ENCODE measurements at regions not wholly inside any gene's neighbourhood (a gene's known extent, or its start where the extent isn't known, plus 50 kb on each side); places are given as distances from the start of the nearest gene placed in this dataset.

DNA sequence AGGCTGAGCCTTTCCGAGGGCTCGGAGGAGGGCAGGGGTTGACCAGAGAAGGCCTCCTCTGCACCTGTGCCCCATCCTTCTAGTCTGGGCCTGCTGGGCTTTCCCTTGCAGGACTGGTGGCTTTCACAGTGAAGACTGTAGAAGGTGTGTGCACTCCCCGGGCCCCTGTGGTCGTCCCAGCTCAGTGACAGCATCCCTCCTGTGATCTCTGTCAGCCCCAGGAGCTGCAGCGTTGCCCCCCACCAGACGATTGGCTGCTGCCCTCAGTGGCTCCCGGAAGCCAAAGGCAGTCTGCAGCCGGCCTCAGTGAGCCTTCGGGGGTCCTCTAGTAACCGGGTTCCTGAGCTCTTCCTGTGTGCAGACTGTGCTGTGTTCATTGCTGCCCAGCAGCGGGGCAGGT, 69.4 kb upstream of the EN2 start (continued):
- TF ChIP-seq, protein P1, sequence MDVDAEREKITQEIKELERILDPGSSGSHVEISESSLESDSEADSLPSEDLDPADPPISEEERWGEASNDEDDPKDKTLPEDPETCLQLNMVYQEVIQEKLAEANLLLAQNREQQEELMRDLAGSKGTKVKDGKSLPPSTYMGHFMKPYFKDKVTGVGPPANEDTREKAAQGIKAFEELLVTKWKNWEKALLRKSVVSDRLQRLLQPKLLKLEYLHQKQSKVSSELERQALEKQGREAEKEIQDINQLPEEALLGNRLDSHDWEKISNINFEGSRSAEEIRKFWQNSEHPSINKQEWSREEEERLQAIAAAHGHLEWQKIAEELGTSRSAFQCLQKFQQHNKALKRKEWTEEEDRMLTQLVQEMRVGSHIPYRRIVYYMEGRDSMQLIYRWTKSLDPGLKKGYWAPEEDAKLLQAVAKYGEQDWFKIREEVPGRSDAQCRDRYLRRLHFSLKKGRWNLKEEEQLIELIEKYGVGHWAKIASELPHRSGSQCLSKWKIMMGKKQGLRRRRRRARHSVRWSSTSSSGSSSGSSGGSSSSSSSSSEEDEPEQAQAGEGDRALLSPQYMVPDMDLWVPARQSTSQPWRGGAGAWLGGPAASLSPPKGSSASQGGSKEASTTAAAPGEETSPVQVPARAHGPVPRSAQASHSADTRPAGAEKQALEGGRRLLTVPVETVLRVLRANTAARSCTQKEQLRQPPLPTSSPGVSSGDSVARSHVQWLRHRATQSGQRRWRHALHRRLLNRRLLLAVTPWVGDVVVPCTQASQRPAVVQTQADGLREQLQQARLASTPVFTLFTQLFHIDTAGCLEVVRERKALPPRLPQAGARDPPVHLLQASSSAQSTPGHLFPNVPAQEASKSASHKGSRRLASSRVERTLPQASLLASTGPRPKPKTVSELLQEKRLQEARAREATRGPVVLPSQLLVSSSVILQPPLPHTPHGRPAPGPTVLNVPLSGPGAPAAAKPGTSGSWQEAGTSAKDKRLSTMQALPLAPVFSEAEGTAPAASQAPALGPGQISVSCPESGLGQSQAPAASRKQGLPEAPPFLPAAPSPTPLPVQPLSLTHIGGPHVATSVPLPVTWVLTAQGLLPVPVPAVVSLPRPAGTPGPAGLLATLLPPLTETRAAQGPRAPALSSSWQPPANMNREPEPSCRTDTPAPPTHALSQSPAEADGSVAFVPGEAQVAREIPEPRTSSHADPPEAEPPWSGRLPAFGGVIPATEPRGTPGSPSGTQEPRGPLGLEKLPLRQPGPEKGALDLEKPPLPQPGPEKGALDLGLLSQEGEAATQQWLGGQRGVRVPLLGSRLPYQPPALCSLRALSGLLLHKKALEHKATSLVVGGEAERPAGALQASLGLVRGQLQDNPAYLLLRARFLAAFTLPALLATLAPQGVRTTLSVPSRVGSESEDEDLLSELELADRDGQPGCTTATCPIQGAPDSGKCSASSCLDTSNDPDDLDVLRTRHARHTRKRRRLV (CRISPR knock-in tag; IDR thresholded peaks at IDR 0.05) = no peak
- TF ChIP-seq ZNF841 (CRISPR knock-in tag; IDR thresholded peaks at IDR 0.05; ENCODE audit: borderline replicate concordance) = no peak
- TF ChIP-seq ONECUT2 (CRISPR knock-in tag; IDR thresholded peaks at IDR 0.05) = no peak
- no peak for TF ChIP-seq ZNF629 (CRISPR knock-in tag; conservative IDR thresholded peaks at IDR 0.05)
- TF ChIP-seq, protein P2, sequence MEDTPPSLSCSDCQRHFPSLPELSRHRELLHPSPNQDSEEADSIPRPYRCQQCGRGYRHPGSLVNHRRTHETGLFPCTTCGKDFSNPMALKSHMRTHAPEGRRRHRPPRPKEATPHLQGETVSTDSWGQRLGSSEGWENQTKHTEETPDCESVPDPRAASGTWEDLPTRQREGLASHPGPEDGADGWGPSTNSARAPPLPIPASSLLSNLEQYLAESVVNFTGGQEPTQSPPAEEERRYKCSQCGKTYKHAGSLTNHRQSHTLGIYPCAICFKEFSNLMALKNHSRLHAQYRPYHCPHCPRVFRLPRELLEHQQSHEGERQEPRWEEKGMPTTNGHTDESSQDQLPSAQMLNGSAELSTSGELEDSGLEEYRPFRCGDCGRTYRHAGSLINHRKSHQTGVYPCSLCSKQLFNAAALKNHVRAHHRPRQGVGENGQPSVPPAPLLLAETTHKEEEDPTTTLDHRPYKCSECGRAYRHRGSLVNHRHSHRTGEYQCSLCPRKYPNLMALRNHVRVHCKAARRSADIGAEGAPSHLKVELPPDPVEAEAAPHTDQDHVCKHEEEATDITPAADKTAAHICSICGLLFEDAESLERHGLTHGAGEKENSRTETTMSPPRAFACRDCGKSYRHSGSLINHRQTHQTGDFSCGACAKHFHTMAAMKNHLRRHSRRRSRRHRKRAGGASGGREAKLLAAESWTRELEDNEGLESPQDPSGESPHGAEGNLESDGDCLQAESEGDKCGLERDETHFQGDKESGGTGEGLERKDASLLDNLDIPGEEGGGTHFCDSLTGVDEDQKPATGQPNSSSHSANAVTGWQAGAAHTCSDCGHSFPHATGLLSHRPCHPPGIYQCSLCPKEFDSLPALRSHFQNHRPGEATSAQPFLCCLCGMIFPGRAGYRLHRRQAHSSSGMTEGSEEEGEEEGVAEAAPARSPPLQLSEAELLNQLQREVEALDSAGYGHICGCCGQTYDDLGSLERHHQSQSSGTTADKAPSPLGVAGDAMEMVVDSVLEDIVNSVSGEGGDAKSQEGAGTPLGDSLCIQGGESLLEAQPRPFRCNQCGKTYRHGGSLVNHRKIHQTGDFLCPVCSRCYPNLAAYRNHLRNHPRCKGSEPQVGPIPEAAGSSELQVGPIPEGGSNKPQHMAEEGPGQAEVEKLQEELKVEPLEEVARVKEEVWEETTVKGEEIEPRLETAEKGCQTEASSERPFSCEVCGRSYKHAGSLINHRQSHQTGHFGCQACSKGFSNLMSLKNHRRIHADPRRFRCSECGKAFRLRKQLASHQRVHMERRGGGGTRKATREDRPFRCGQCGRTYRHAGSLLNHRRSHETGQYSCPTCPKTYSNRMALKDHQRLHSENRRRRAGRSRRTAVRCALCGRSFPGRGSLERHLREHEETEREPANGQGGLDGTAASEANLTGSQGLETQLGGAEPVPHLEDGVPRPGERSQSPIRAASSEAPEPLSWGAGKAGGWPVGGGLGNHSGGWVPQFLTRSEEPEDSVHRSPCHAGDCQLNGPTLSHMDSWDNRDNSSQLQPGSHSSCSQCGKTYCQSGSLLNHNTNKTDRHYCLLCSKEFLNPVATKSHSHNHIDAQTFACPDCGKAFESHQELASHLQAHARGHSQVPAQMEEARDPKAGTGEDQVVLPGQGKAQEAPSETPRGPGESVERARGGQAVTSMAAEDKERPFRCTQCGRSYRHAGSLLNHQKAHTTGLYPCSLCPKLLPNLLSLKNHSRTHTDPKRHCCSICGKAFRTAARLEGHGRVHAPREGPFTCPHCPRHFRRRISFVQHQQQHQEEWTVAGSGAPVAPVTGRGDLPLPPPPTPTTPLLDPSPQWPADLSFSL (CRISPR knock-in tag; IDR thresholded peaks at IDR 0.05) = no peak
- TF ChIP-seq RORA (CRISPR knock-in tag; IDR thresholded peaks at IDR 0.05) = no peak
- TF ChIP-seq, protein P3, sequence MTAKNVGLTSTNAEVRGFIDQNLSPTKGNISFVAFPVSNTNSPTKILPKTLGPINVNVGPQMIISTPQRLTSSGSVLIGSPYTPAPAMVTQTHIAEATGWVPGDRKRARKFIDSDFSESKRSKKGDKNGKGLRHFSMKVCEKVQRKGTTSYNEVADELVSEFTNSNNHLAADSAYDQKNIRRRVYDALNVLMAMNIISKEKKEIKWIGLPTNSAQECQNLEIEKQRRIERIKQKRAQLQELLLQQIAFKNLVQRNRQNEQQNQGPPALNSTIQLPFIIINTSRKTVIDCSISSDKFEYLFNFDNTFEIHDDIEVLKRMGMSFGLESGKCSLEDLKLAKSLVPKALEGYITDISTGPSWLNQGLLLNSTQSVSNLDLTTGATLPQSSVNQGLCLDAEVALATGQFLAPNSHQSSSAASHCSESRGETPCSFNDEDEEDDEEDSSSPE (CRISPR knock-in tag; IDR thresholded peaks at IDR 0.05) = no peak
